HG02973 (cell line): ENCODE measurements at regions not wholly inside any gene's neighbourhood (a gene's known extent, or its start where the extent isn't known, plus 50 kb on each side); places are given as distances from the start of the nearest gene placed in this dataset.

Experiments used
- ATAC-seq: cut with Tn5 transposase; IDR thresholded peaks from one replicate; pipeline ENCODE4 v1.9.1; 2021; ENCODE audit warnings: moderate library complexity; ENCODE audit not compliant: unreplicated experiment

DNA sequence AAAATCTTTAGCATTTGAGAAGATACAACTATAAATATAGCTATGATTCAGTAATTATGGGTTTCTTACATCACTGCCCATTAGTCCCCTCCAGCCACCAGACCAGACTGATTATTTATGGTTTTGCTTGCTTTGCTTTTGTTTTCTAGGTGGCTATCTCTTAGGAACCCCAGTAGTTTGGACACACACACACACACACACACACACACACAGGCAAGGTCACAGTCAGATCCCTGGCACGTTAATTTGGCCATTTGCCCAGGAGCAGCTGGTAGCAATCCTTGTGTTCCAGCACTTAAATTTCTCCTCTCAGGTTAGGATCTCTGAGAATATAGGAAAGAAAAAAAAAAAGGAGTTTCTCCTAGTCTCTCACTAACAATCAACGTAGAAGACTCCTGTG lies 90.2 kb upstream of the RESF1 start:
- ATAC-seq: no peak

DNA sequence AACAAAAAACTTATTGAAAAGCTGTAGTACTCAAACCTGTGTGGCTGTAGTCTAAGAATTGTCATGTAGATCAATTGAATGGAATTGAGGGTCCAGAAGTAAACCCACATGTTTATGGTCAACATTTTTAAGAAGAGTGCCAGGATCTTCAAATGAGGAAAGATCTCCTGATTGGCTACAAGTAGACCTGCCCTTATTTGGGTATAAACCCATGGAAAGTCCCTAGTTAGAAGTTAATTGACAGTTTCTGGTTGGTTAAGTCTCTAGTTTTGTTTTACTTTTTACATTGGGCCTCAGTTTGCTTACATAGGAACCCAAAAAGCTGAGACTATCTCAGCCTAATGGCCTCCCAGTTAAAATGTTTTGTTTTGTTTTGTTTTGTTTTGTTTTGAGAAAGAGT lies 91.9 kb upstream of the RESF1 start:
- ATAC-seq: no peak

DNA sequence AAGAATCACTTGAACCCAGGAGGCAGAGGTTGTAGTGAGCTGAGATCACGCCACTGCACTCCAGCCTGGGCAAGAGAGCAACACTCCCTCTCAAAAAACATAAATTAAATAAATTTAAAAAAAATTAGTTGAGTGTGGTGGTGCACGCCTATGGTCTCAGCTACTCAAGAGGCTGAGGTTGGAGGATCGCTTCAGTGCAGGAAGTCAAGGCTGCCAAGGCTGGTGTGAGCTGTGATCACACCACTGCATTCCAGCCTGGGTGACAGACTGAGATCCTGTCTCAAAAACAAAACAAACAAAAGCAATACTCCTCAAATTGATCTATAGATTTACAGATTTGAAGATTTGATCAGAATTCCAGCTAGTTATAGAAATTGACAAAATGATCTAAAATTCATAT lies 92.7 kb upstream of the RESF1 start:
- no peak for ATAC-seq

DNA sequence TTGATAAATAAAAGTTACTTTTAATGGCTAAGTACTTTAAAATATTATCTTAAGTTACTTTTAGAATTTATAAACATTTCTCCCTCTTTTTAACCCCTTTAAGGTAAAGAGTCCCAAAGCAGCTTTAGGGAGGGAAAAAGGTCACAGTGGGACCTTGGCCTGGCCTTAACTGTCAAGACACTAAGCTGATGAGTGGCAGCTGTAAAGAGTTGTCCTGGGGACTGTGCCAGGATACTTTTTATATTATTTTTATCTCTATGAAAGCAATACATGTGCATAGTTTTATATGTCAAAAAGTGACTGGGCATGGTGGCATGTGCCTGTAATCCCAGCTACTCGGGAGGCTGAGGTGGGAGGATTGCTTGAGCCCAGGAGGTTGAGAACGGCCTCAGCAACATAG lies 94.2 kb upstream of the RESF1 start:
- ATAC-seq: no peak

DNA sequence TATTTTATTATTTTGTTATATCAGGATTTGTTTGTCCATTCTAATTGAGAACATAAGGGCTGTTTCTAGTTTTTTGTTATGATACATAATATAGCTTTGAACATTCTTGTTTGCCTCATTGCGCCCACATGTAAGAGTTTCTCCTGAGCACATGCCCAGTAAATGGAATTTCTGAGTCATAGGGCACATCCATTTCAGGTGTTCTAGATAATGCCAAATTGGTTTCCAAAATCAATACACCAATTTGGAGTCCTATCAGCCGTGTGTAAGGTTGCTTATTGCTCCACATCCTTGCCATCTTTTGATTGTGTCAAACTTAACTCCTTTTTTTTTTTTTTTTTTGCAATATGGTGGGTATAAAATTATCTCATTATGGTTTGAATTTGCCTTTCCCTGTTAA lies 97.9 kb upstream of the RESF1 start:
- ATAC-seq: no peak

DNA sequence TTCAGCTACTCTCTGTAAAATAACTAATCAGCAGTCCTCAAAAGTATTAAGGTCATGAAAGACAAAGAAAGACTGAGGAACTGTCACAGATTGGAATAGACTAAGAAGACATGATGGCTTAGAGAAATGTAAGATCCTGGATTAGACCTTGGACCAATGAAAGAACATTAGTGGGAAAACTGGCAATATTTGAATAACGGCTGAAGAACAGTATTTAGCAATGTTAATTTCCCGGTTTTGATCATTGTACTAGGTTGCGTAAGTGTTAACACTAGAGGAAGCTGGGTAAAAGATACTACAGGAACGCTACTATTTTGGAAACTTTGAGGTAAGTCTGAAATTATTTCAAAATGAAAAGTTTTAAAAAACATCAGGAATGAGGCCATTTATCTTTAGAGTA lies 98.8 kb upstream of the RESF1 start:
- ATAC-seq: no peak

DNA sequence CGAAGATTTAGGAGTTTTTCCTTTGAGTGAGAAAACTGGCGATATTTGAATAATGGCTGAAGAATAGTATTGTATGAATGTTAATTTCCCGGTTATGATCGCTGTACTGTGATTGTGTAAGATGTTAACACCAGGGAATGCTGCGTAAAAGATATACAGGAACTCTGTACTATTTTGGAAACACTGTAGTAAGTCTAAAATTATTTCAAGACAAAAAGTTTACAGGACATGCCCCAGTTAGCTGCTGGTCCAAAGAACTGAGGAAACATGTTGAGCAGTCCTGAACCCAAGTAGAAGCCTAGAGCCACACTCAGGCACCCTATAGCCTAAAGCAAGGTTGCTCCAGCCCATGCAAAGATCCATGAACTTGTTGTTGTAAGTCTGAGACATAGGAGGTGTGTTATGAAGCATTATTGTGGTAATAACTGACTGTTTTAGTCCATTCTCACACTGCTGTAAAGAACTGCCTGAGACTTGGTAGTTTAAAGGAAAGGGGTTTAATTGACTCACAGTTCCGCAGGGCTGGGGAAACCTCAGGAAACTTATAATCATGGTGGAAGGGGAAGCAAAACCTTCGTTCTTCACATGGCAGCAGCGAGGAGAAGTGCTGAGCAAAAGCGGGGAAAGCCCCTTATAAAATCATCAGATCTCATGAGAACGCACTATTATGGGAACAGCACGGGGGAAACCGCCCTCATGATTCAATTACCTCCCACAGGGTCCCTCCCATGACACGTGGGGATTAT lies 99.8 kb upstream of the RESF1 start:
- no peak for ATAC-seq

DNA sequence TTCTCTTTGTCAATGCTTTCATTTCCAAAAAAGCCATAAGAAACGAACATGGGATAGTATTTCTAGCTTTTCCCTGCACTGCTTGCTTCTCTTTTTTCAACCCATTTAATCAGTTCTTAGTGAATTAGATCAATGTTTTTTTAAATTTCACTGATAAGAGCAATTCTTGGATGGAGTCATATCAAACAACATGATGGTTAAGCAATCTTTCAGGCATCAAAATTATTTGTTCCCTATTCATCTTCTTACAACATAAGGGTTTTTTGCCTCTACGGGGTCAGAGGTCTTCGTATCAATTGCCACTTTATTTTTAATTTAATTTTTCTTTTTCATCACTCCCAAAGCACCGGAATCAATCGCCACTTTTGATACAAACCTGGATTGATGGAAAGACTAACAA lies 103.8 kb upstream of the RESF1 start:
- no peak for ATAC-seq

DNA sequence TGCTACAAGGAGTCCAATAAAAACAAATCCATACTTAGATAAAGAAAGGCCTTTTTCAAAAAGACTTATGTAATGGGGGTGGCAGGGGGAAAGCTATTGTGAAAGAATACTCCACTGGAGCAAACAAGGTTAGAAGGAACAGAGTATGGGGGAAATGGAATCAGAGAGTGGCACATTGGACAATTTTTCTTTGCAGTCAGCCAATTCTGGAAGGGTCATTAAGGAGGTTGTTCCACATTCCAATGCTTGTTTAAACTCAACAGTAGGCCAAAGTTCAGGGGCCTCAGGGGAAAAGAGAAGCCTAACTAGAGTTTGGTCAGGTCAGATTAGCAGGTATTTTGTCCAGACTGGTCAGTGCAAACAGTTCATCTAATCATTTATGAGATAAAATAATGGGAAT lies 105.2 kb upstream of the RESF1 start:
- no peak for ATAC-seq

DNA sequence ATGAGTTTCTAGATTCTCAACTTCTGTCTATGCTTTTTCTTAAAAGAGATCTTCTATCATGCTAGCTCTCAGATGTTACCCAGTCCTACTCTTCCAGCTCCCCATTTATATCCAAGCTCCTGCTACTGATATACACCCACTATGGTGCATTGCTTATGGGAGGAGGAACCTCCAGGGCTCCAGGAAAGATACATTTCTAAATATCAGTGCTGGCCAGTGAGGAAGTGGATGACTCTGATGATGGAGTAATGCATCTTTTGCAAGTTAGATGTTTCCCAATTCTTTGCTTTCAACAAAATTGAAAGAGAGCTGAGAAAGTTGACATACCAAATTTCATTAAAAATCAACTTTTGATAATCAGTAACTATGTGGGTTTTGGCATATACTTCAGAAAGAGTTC lies 105.7 kb upstream of the RESF1 start:
- no peak for ATAC-seq

DNA sequence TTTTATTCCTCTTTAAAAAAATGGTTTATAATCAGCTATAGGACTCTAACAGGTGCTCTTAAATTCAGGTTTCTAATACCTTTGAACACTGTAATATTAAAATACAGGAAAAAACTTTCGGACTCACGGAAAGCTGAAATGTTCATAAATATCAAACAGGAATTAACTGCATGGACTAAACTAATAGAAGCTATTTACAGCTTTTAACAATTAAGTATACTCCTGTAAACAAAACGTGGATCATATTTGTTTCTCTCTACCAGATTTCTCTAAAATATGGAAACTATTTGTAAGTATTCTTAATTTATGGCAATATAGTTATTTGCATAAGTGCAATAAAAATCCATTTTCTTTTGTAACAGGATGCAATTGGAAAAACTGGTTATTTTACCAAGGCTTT lies 108.9 kb upstream of the RESF1 start:
- no peak for ATAC-seq

DNA sequence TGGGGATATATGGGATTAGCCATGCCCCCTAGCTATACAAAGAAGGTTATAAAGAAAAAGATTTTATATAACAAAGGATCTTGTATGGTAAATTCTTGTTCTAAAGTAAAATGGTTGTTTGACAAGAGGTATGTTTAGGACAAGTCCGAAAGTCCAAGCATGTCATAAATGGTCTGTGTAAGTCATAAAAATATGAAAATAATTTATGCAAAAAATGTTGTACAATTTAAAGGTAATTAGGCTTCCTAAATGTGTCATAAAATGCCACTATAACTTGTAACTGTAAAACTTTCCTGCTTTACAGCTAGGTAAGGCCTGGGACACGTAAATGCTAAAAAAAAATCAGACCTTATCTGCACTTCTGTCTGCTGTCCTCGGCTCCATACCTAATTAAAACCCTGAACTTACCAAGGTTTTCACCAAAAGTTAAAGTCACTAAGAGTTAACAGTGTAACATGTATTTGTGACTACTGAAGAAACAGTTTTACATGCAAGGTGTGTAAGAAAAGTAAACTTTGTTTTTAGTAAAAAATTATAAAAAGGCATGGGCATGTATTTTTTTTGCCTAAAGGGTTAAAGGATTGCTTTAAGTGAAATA lies 110.0 kb upstream of the RESF1 start:
- no peak for ATAC-seq

DNA sequence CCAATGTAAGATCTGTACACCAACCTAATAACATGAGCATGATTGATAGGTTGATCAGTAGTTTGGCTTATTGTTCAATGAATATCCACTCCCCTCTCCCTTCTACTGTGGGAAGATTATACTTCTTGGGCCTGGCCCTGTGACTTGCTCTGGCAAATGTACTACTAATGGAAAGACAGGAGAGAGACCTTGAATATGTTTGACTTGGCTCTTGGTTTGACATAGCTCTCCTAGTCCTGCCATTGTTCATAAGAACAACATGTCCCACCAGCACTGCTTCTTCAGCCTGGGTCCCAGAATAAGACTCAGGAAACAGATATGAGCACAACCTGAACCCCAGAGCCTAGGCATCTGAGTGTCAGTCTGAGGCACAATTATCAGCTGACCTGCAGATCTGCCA lies 112.8 kb upstream of the RESF1 start:
- no peak for ATAC-seq

DNA sequence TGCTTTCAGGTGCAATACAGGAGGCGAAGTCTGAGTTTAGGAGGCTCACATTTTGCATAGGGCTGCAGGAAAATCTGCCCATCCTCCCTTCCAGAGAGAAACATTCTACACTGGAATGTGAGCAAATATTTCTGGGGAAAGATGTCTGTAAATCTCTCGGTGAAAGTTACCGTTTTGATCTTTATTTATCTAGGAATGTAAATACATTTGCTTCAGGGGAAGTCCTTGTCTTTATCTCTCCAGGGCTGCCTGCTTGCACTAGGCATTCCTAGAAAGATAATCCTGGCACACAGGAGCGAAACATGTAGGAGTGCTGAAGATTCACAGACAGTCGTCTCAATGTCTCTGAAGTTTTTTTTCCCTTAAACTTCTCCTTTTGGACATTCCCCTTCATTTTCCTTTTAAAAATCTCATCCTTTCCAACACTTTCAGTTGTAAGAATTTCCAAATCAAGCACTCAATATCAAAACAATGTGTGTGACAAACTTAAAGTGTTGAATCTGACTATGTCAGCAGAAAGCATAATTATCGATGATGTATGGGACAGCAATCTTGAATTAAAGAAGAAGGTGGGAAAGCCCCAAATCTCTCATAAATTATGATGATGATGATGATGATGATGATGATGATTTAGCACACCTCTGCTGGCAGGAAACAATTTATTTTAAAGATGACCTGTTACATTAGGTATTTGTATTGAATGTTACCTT lies 113.4 kb upstream of the RESF1 start:
- ATAC-seq: no peak

DNA sequence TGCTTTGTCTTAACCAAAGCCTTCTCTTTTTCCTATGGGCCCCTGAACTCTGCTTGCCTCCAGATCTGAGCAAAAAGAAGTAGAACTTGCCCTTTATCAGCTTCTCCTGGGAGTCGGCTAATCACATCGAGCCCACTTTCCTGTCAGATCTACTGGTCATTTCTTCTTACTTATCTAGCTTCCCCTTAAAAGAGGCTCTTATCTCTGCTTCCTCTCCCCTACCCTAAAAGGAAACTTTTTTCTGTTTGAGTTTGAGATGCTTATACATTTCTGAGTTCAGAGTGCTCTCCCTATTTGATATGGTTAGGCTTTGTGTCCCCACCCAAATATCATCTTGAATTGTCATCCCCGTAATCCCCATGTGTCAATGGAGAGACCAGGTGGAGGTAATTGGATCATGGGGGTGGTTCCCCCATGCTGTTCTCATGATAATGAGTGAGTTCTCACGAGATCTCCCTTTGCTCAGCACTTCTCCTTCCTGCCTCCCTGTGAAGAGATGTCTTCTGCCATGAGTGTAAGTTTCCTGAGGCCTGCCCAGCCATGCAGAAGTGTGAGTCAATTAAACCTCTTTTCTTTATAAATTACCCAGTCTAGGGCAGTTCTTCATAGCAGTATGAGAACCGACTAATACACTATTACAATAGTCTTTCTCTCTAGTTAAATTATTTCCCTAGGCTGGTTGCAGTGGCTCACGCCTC lies 114.7 kb upstream of the AMN1 start:
- no peak for ATAC-seq

DNA sequence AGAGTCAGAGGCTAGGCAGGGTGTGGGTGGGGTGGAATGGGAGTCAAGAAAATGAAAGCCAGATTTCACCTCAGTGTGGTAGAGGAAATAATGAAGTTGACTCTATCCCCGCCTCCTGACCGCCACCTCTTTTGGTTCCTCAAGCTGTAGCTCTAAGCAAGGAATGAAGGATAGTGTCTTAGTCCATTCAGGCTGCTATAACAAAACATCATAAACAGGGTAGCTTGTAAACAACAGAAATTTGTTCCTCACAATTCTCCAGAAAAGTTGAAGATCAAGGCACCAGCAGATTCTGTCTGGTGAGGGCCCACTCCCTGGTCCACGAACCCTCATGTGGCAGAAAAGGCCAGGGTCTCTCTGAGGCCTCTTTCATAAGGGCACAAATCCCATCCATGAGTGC lies 109.1 kb upstream of the AMN1 start:
- no peak for ATAC-seq

DNA sequence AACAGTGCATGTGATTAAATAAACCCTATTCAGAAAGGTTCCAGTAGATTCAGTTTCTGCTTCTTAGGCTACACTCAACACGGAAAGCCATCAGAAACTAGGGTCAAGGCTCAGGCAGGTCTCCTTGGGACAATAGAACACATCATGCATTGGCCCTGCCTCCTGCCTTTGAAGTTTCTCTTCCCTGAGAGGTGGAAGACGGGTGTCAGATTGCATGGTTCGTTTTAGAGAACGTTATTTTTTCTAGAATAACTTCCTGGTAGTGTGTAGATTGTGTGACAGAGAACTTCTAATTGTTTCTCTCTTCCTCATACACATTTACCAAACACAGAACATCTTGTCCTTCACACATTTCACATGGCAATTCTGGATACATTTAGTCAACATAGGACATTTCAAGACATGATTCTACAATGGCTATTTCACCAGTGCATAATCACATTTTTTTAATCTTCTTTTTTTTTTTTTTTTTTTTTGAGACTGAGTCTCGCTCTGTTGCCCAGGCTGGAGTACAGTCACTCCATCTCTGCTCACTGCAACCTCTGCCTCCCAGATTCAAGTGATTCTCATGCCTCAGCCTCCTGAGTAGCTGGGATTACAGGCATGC lies 106.6 kb upstream of the AMN1 start:
- no peak for ATAC-seq

DNA sequence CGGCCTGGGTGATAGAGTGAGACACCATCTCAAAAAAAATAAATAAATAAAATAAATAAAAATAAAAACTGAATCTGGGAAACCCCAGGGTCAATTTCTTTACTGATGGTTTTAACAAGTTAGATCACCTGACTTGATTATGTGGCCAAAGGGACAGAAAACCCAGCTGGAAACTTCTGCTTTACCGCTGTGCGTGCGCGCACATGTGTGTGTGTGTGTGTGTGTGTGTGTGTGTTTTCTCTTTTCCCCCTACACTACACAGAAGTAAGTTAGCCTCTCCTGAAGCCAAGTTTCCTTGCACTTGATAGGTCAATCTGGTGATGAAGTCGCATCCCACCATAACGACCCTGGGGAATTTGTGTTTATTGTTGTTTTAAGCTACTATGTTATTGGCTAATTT lies 105.3 kb upstream of the AMN1 start:
- ATAC-seq: no peak

DNA sequence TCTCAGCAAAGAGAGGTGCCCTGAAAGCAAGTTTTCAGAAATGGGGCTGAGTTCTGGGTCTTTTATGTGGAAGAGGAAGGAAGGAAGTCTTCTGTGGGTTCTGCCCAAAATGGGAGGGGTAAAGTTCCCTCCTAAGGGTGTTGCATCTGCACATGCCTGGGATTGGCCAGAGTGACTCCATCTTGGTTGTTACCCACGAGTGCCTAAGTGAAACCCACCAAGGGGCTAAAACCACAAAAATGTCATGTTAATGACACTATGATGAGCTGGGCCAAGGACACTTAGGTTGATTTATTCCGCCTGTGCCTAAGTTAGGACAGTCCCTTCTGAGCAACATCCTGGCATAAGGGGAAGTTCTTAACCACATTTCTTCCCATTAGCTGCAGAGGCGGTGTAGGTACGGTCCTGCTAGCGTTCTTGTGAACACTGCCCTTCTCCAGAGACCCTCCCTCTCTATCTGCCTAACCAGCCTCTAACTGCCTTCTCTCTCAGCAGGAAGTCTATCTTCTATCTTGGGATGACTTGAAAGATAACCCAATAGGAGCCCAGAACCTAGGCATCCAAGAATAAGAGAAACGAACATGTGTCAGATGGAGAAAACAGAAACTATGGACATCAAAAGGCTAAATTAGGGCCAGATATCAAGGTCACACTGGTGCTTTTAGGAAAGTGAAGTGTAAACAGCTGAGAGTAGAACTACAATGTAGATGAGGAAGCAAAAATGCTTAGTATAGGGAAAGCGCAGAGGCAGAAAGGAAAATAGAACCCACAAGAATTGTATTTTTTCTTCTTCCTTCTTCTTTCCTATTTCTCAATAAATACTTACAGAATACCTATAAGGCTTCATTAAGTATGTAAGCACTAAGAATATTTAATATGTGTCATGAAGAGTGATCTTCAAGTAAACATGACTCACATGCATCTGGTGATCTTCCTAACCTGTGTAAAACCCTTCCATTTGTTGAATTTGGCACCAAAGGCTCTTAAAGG lies 104.2 kb upstream of the AMN1 start:
- ATAC-seq: peak; percentile 54

DNA sequence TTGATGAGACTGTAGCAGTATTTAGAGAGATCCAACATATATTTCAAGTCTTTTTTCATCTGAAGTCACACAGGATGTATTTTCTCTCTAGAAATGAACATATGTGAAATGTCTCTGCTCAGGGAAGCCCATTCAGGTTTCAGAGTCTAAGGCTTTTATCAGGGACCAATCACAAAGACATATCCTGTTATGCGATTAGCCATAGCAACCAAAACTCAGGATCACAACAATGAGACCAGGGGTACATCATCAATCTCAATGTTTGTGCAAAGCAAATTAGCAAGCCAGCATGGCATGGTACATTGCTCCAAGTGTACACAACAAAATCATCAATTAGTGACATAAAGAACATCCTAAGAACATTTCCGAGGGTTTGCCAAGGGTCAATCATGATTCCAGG lies 99.2 kb upstream of the AMN1 start:
- no peak for ATAC-seq
